GM19035 (cell line): ENCODE measurements at regions not wholly inside any gene's neighbourhood (a gene's known extent, or its start where the extent isn't known, plus 50 kb on each side); places are given as distances from the start of the nearest gene placed in this dataset.
A peak's percentile ranks its signal among the peaks of the same experiment; 100 is the strongest.

Experiments
- ATAC-seq: cut with Tn5 transposase; IDR thresholded peaks from one replicate; pipeline ENCODE4 v1.9.1; 2021; ENCODE audit not compliant: unreplicated experiment

DNA sequence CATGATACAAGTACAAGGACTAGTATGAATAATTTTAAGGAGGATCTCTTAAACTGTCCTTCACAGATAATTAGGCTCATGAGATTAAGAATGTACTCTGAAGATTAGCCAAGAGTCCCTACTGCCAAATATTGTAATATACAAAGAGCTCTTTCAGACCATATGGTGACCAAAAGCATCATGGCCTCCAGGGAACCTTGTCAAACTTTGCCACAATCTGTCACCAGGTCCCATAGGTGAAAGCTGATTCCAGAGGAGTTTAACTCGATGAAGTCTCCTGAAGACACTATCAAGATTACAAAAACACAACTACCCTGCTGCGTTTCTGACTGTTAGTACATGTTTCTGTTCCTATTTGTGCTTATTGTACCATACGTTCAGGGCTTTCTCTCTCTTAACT, 395.4 kb upstream of the ITGA1 start:
- ATAC-seq = no peak

DNA sequence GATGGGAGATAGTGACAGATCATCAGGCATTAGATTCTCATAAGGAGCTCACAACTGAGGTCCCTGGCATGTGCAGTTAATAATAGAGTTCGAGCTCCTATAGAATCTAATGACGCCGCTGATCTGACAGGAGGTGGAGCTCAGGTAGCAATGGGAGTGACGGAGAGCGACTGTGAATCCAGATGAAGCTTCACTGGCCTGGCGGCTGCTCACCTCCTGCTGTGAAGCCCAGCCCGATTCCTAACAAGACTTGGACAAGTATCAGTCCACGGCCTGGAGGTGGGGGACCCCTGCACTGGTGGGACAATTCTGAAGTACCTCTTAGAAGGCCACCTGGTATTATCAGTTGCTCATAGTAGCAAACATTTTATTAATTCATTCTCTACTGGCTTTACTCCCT, 377.9 kb upstream of the ITGA1 start:
- no peak for ATAC-seq

DNA sequence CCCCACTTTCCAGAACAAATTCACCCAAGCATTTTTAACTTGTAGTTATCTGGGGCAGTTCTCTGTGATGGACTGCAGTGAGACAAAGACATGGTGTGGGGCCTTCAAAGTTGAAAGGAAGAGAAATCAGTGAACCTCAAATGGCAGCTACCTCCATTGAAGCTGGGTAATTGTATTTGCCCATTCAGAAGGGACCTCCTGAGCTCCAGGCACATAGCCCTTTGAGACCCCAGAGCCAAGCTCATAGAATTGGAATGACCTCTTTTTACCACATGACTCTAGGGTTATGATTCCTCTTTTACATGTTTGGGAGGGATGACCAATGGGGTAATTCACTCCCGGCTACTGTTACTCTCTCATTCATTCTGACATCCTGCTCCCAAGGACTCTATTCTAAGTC, 368.4 kb upstream of the ITGA1 start:
- no peak for ATAC-seq

GRCh38 chr5:52427615-52428014, 360.1 kb upstream of the ITGA1 start:
- ATAC-seq = no peak

- ATAC-seq = no peak
These were observed 358.7 kb upstream of the ITGA1 start for GRCh38 chr5:52428977-52429489.

DNA sequence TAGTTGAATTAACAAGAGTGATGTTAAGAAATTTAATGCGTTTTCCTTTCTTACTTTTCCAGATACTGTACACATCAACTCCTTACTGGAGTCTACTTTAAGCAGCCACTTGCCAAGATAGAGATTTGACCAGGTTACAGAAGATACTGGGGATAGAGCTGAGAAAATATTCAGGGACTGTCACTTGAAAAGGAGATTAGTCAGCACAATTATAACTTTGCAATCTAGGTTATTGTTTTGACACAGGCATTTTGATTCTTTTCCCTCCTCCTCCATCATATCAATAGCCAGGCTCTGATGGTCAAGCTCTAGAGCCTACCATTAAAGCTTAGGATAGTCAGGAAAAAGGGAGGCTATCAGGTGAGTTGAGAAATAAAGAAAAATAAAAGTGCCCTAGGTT, 345.9 kb upstream of the ITGA1 start:
- no peak for ATAC-seq

GRCh38 chr5:52443187-52443586, 344.5 kb upstream of the ITGA1 start:
- no peak for ATAC-seq

- no peak for ATAC-seq
These were observed 339.6 kb upstream of the ITGA1 start for GRCh38 chr5:52448111-52448510.

DNA sequence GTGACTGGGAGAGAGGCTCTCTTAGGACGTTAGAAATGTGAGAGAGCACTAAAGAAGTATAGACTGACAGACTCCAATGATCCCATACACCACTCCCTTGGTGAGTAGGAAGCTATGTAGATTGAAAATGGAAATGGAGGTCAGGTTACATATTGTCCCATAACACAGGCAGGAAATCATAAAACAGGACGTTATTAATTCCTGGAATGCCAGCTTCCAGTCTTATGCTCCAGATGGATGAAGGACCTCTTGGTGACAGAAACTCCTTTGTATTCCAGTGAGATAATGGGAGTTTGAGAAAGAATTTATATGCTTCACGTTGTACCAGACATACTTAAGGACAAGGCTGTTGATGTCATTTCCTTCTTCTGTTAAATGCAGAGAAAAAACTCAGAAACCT, 338.2 kb upstream of the ITGA1 start:
- ATAC-seq = no peak

DNA sequence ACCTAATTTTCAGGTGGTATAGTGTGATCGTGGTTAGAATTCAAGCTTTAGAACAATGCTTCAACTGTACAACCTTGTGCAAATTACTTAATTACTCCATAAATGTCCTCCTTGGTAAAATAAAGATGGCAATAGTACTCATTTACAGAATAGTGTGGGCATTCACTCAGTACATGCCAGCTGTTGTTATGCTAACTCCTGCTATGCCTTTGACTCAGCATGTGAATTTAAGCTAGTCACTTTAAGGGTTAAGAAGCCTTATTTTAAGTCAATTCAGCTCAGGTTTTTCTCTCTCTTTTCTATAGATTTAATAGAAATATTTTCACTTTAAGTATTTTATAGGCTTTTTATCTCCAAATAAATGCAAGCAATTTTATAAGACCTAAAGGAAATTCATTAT, 335.6 kb upstream of the ITGA1 start:
- no peak for ATAC-seq

- ATAC-seq = no peak
These were observed 334.5 kb upstream of the ITGA1 start for GRCh38 chr5:52453176-52453575.

DNA sequence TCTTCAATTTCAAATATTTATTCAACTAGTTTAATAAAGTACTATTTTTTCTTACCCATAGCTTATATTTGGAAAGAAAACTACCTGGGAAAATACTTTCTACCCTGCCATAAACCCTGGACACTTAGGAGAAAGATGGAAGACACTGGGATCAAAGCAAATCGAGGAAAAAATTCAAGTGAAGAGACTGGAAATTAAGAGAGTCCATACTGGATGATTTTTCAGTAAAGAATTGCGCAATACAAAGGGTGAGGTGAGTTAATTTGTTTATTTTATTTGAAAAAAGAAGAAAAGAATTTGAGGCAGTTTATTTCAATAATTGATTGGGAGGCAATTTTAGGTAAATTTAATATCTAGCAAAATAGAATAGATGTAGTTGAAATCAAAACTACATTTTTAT, 331.8 kb upstream of the ITGA1 start:
- no peak for ATAC-seq

DNA sequence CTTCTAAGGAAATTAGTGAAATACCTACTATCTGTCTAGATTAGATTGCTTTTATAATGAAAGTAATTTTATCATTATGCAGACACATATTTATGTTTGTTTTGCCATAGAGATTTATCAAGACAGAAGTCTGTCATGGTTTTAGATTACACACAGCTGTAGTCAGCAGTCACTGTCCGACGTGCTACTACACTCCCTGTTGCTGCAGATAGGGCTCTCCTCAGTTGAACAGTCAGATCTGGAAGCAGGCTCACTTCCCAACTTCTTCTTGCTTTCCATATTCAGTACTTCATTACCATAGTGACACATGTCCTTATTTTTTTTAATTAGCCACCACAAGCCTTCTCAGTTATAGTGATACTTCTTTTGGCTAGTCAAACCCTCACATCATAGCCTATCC, 329.9 kb upstream of the ITGA1 start:
- ATAC-seq = no peak

DNA sequence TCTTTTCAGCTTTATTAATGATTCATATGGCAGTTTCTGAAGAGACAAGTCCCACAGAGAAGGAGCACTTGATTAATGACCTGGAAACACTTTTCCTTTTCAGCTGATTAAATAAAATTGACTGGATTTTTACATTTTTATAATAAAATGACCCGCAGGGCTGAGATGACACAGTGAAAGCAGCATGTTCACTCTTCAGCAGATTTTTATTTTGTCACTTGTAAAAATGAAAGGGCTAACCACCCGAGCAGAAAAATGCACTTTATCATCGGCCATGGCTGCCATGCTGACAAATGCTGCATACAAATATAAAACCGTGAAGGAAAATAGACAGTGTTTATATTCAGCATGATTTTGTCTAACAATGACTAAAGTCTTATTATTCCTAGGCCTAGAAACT, 321.6 kb upstream of the ITGA1 start:
- no peak for ATAC-seq

GRCh38 chr5:52466749-52467520, 320.8 kb upstream of the ITGA1 start:
- ATAC-seq = no peak

DNA sequence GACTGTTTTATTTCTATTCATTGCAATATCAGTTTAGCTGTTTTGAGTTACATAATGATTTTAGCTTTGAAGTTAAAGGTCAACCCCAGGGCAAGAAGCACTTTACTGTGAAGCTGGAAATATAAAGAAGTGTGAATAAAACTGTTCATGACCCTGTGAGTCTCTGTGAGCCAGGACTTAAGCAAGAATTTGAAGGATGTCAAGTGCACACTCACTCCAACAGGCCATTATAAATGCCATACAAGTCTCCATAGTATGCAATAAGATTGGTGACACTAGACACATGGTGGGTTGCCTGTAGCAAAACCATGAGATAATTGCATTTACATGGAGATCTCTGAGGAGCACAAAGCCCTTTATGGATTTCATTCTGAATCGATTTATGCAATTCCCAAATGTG, 318.7 kb upstream of the ITGA1 start:
- no peak for ATAC-seq

GRCh38 chr5:52469420-52469819, 318.3 kb upstream of the ITGA1 start:
- peak; percentile 79 for ATAC-seq

DNA sequence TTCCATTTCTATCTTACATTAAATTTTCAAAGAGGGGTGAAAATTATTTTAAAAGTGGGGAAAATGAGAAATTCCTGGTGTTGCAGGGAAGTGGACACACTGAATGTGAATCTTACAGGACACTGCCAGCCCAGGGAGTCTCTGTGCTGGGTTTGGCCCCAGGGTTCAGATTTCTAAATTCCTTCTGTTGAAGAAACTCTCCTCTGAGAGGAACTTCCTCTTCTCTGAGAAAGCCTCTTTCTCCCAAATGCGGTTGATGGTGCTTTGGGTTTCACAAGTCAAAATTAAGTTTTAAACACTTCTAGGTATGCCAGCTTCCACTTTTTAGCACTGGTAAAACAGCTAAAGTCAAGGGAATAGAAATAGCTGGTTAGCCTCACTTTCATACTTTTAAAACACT, 317.9 kb upstream of the ITGA1 start:
- ATAC-seq = peak; percentile 26

DNA sequence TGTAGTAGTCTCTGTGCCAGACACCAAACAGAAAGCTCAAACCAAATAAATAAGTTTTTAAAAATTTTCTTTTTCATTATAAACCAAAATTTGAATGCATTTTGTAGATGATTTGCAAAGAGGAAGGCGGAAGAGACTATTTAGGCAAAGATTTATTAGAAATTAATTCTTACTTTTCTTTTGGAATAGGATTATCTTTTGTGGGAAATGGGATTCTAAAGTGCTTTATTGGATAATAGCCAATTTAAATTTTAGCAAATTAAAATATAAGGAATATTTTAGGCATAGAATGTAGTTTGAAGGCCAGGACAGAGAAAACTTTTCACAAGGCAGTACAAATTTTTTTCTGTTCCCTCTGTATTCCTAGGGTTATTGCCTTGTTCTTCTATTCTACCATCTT, 311.4 kb upstream of the ITGA1 start:
- no peak for ATAC-seq

- no peak for ATAC-seq
These were observed 306.5 kb upstream of the ITGA1 start for GRCh38 chr5:52481201-52481600.

DNA sequence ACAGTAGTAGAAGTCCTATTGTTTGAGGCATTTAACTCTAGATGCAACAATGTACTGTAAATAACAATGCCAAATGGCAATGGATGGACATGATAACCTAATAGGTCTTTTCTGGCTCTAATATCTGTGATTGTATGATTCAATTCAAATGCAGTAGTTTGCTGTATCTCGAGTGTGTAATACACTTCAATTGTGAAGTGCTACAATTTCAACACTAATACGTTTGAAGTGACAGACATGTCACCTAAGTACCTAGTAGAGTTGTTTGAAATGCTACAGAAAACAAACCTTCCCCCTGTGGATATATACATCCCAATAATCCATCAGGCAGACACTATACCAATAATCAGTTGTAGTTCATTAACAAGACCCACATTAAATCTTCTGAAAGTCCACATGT, 305.9 kb upstream of the ITGA1 start:
- ATAC-seq = no peak

- no peak for ATAC-seq
These were observed 296.5 kb upstream of the ITGA1 start for GRCh38 chr5:52491071-52491787.

DNA sequence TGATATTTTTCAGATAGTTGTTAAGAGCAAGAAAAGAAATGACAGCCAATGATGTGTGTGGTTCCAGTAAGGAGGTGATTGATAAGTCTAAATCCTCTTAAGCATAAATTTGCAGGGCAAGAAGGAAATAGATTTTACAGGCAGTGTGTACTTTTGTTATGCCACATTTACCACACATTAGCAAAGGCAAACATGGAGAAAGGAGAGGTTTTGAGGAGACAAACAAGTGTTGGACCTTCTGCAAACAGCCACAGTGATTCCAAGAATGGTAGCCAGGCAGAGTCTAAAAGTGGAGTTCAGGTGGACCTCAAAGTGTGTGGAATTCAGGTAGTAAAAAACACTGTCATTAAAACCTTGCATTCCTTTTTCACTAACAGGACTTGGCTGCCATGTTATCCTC, 295.9 kb upstream of the ITGA1 start:
- ATAC-seq = no peak
